ENCODE measurements at regions not wholly inside any gene's neighbourhood (a gene's known extent, or its start where the extent isn't known, plus 50 kb on each side); places are given as distances from the start of the nearest gene placed in this dataset.
"Not testable (repeated sequence)": the region's sequence is repeated elsewhere in the genome, so short reads cannot be mapped to it uniquely, and the experiment has no call there.

DNA sequence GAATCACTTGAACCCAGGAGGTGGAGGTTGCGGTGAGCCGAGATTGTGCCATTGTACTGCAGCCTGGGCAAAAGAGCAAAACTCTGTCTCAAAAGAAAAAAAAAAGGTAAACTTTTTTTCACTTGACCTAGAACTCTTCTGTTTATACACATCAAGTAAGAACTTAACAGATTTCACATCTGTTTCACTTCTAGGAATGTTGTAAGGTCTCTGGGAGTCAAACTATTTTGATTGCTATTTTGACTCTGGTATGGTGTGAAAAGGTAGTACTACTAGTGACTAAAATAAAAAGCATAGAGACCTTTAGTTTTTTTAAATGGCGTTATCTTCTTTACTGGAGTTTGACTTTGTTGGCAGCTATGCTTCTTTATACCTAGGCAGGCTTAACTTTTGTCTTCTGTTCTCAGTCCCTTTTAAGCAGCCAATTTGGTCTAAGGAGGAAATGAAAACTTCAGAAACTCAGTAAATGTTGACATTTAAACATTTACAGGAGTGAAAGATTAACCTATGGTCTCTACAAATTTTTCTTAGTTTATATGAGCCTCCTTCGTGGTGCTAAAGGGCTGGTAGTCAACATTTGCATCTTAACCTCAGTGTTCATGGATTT, 84.7 kb downstream of the METTL2B start:
- not testable (repeated sequence) for DNase-seq

DNA sequence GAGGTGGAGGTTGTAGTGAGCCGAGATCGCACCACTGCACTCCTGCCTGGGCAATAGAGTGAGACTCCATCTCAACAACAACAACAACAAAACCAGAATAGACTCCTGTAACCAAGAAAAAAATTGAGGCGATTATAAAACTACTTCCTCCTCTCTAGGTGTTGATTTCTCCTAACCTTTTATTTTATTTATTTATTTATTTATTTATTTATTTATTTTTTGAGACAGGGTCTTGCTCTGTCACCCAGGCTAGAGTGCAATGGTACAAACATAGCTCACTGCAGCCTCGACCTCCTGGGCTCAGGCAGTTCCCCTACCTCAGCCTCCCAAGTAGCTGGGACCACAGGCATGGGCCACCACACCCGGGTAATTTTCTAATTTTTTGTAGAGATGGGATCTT, 86.2 kb downstream of the METTL2B start:
- not testable (repeated sequence) for DNase-seq

DNA sequence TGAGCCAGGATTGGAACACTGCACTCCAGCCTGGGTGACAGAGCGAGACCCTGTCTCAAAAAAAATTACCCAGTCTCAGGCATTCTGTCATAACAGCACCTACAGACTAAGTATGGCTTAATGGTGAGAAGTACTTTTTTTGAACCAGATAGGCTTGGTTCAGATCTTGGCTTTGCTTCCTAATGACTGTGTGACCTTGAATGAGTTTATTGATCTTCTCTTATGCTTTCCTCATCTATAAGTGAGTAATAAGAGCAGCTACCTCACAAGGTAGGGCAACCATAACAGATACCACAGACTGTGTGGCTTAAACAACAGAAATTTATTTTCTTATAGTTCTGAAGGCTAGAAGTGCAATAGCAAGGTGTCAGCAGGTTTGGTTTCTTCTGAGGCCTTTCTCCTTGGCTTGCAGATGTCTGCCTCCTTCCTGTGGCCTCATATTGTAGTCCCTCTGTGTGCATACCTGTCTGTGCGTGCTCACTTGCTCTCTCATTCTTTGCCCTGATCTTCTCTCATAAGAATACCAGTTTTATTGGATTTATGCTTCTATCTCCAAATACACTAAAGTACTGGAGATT, 87.7 kb downstream of the METTL2B start:
- DNase-seq: not testable (repeated sequence)

DNA sequence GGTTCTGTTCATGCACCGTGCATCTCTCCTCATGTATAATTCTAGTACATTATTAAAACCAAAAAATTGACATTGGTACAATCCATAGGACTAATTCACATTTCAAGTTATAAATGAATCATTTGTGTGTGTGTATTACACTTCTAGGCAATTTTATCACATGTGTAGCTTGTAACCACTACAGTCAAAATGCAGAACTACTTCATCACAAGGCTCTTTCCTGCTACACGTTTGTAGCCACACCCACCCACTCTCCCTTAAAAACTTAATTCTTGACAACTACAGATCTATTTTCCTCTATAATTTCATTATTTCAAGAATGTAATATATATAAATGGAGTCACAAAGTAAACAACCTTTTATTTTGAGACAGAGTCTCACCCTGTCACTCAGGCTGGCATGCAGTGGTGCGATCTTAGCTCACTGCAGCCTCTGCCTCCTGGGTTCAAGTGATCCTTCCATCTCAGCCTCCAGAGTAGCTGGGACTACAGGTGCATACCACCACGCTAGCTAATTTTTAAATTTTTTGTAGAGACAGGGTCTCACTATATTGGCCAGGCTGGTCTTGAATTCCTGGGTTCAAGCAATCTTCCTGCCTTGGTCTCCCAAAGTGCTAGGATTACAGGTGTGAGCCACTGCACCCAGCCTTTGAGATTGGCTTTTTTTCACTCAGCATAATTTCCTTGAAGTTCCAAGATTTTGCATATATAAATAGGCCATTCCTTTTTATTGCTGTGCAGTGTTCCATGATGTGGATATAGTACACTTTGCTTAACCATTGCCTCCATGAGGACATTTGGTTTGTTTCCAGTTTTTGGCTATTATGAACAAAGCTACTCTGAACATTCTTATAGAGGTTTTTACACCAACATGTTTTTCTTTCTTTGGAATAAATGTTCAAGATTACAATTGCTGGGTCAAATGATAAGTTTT, 88.7 kb downstream of the METTL2B start:
- DNase-seq: not testable (repeated sequence)

DNA sequence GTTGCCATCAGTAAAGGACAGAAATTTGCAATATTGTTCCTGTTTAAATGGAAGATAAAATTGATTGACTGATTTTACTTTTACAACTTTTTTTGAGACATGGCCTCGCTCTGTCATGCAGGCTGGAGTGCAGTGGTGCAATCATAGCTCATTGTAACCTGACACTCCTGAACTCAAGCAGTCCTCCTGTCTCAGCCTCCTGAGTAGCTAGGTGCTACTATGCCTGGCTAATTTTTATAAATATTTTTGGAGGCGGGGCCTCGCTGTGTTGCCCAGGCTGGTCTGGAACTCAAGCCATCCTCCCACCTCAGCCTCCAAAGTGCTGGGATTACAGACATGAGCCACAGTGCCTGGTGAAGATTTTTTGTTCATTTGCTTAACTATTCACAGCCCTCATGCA, 96.8 kb upstream of the GARIN1A start:
- DNase-seq: not testable (repeated sequence)

DNA sequence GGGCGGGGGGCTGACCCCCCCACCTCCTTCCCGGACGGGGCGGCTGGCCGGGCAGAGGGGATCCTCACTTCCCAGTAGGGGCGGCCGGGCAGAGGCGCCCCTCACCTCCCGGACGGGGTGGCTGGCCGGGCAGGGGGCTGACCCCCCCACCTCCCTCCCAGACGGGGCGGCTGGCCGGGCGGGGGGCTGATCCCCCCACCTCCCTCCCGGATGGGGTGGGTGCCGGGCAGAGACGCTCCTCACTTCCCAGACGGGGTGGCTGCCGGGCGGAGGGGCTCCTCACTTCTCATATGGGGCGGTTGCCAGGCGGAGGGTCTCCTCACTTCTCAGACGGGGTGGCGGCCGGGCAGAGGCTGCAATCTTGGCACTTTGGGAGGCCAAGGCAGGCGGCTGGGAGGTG, 95.1 kb upstream of the GARIN1A start:
- DNase-seq: not testable (repeated sequence)

DNA sequence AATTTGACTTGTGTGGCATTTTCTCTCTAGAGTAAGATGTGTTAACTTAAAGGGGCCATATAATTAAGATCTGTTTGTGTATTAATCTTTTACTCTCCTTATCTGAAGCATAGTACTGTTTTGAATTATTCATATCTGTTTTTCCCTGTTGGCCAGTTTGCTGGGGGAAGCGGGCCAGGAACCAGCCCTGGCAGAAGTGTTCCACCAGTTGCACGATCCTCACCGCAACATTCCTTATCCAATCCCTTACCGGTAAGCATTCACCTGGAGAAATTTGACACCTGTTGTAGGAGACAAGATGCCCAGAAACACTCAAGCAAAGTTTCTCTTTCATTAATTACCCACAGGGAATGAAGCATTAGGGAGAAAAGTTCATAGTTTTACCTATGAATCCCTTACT, 92.2 kb upstream of the GARIN1A start:
- not testable (repeated sequence) for DNase-seq

DNA sequence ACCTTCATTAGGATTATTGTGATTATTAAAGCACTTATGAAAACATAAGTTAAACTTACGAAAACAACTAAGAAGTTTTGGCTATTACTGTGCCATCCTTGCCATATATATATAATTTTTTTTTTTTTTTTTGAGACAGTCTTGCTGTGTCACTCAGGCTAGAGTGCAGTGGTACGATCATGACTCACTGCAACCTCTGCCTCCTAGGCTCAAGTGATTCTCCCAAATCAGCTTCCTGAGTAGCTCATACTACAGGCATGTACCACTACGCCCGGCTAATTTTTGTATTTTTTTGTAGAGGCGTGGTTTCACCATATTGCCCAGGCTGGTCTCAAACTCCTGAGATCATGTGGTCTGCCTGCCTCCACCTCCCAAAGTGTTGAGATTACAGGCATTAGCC, 91.0 kb upstream of the GARIN1A start:
- not testable (repeated sequence) for DNase-seq

DNA sequence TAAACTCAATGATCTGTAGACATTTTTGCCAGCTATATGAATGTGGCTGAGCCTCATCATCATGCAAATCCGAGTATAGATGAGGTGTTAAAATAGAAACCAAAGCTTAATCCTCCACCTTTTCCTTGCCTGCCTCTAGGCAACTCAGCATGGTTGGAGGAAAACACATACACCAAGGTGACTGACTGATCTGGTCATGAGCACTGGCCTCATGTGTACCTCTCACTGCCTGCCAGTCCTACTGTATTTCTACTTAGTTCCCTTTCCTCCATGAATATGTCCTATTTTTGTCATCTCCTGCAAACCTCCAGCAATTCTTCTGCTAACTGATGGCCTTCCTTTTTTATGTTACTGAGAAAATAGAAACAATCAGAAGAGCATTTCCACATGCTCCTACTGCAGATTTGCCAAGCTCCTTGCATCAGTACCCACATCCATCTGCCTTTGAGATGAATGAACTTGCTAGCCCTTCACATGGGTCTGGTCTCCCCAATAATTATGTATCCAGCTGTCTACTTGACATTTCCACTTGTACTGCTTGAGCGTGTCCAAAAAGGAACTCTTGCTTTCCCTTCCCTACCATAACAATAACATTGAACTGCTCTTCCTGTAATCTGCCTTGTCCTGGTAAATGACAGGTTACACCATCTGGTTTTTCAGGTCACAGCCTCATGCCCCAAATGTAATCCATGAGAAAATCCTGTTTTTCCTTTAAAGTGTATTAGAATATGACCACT, 90.1 kb upstream of the GARIN1A start:
- not testable (repeated sequence) for DNase-seq

DNA sequence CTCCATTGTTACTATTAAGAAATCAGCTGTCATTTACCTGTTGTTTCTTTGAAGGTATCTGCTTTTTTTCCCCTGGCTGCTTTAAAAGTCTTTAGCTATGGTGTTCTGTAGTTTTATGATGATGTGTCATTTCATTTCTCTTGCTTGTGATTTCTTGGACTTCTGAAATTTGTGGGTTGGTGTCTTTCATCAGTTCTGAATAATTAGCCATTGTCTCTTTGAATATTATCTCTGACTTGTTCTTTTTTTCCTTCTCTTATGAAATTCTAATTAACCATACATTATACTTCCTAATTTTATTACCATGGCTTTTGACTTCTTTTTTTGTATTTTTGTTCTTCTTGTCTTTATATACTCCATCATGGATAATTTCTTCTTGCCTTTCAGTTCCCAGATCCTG, 85.4 kb upstream of the GARIN1A start:
- DNase-seq: not testable (repeated sequence)

DNA sequence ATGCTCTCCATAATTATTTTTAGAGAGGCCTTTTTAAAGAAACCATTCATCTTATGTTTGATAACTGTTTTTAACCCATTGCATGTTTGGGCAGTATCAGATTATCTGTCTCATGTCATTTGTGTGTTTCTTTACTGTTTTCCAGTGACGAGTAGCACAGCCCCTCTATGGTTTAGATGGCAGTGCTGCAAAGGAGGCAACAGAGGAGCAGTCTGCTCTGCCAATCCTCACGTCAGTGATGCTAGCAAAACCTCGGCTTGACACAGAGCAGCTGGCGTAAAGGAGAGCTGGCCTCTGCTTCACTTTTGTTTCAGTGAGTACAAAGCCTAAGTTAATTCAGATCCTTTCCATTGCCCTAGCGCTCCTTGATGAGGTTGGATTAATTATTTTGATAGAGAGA, 80.4 kb upstream of the GARIN1A start:
- DNase-seq: no peak

DNA sequence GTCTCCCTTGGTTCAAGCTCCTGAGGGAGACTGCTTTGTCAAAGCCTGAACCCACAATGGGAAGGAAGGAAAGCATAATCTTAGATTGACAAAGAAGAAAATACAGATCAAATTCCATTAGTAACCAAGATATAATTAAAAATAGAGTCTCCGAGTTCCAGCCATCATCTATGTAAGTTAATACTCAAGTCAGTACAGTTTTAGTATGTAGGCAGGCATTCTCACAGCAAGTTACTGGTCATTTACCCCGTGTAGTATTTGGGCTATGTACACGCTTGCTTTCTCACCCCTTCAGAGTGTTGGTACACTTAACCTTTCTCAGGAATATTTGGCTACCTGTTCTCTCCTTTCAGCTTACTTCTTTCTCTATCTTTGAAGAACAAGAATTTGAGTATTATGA, 79.9 kb upstream of the GARIN1A start:
- not testable (repeated sequence) for DNase-seq

DNA sequence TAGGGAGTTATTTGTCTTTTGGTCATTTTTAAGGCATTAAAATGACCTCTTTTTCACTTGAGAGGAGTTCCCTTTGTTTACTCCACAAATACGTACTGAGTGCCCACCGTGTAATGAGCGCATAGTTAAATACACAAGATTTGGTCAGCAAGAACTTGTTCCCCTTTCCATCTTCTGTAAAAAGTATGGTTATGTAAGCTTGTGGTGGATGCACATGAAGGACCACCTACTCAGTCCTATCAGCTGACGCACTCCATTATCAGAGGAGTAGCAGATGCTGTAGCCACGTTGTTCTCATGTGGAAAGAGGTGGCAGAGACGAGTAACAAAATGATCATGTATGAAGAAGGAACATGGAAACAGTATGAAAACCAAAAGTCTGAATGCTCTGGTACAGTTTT, 78.0 kb upstream of the GARIN1A start:
- not testable (repeated sequence) for DNase-seq

DNA sequence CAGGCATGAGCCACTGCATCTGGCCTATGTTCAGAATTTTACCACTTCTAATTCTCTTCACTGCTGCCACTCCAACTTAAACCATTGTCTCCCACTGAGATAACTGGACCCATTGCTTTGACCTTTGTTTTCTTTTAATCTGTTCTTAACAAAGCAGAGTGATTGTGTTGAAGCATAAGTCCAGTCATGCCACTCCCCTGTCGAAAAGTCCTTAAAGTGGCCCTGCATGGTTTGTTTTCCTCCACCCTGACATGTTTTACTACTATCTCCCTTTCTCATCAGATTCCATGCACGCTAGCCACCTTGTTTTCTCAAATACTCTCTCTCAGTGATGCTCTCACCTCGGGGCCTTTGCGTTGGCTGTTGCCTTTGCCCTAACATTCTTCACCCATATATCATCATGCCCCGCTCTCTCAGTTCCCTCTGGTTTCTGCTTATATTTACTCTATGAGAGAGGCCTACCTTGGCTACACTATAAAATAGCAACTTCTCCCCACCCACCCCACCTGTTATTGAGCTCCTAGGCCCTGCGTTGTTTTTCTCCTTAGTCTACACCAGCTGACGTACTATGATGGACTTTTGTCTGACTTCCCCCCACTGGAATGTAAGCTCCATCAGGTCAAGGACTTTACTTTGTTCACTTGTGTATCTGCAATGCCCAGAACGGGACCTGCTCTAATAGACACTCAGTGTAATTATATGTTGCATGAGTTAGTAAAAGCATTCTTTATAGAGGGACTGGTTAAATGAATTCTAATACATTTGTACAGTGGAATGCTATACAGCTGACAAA, 75.6 kb upstream of the GARIN1A start:
- DNase-seq: not testable (repeated sequence)

DNA sequence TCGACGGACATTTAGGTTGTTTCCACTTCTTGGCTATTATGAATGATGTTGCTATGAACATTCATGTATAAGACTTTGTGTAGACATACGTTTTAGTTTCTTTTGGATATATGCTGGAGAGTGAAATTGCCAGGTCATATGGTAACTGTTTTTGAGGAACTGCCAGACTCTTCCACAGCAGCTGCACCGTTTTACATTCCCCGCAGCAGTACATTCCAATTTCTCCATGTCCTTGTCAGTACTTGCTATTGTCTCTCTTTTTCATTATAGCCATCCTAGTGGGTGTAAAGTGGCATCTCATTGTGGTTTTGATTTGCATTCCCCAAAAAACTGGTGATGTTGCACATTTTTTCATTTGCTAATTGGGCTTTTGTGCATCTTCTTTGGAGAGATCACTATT, 73.1 kb upstream of the GARIN1A start:
- DNase-seq: not testable (repeated sequence)

DNA sequence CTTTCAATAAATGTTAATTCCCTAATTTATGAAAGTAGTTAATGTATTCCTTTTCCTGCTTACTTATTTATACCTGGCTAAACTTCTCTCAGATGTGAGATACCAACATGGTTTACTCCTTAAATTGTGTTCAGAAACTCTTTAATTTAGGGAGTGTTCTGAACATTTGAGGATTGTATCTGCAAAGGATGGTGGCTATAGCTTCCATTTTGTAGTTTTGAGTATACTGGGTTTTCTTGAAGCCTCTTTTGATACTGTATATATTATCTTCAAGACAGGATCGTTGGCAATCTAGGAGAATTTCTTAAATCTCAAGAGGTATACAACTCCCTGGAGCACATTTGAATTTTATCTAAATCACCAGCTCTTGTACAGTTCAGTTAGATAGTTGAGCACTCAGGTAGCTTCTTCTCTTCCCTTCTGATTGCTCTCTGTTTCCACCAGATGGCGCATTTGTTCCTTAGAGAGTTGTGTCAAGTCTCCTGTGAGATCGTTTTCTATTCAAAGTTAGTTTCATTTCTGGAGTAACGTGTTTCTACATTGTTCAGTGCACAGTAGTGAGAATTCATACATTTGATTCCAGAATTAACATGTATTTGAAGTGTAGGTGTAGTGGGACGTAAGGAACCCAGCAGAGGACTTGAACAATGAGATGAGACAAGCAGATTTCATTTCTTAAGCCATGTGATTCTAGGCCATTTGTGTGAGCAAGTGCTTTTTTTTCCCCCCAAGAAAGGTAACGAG, 63.2 kb upstream of the GARIN1A start:
- DNase-seq: peak; percentile 5

DNA sequence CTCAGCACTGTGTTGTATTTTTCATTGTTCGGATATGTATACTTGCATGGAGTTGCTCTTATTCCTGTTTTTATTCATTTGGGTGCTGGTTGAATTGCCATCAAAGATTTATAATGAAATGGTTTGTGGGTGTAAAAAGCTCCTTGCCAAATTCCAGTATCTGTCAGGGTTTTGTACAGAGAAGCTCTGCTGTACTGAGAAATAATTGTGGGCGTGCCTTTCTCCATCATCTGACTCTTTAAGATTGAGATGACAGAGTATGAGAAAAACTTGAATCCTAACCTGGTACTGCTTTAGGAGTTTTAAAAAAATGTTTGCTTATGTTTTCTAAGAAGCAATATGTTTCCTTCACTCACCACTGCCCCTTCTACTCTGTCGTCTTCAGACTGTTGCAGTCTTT, 58.7 kb upstream of the GARIN1A start:
- not testable (repeated sequence) for DNase-seq

DNA sequence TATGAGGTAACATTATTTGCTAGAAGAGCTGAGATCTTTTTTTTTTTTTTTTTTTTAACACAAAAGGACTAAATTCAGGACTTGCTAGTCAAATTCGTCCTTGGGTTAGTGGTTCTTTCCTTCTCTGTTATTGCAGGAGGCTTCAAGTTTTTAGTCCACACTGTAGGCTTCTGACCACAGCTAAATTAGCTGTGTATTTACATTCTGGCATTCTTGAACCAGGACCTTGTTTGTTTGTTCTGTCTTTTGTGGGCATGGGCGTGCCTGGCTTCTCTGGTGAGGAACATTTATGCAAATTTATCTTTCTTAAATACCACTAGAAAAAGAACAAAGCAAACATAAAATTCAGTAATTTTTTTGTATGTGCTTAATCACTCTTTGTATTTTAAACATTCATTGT, 57.3 kb upstream of the GARIN1A start:
- not testable (repeated sequence) for DNase-seq

DNA sequence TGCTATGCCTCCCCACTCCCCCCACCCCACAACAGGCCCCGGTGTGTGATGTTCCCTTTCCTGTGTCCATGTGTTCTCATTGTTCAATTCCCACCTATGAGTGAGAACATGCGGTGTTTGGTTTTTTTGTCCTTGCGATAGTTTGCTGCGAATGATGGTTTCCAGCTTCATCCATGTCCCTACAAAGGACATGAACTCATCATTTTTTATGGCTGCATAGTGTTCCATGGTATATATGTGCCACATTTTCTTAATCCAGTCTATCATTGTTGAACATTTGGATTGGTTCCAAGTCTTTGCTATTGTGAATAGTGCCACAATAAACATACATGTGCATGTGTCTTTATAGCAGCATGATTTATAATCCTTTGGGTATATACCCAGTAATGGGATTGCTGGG, 55.3 kb upstream of the GARIN1A start:
- DNase-seq: not testable (repeated sequence)

Measured in skin of body (tissue), 1 donor.